OCI-LY3 (cell line): ENCODE measurements at regions not wholly inside any gene's neighbourhood (a gene's known extent, or its start where the extent isn't known, plus 50 kb on each side); places are given as distances from the start of the nearest gene placed in this dataset.

Source experiments
- EZH2phosphoT487 ChIP-seq: fragments of 200-600 bp; shearing (Covaris generic); IDR thresholded peaks from 2 replicates; pipeline ENCODE4 v1.6.1; 2018; ENCODE audit warnings: antibody characterized with exemption, mixed run types, low read depth
- TF ChIP-seq, protein P1 (sequence below): fragments of 200-600, 300-600 bp; sonication (generic); IDR thresholded peaks from 2 replicates; pipeline ENCODE4 v1.5.1; 2014; ENCODE audit warnings: antibody characterized with exemption, low read length, low read depth

DNA sequence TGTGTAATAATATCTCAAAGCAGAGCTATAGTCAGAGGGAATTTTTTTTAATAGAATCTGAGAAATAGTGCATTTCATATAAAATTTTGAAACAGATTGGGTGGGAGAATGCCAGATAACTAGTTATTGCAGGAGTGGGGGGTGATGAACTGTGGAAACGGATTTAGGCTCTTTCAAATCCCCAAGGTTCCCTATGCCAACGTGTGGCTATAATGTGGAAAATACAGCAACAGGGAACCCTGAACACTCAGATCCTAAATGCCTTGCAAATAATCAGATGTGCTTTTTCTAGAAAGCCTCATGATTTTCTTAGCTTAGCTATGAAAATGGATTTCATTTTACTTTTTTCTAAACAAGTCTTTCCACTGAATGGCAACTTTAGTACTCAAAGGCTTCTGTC is 180.5 kb upstream of the DMAC1 start:
- TF ChIP-seq, protein P1, sequence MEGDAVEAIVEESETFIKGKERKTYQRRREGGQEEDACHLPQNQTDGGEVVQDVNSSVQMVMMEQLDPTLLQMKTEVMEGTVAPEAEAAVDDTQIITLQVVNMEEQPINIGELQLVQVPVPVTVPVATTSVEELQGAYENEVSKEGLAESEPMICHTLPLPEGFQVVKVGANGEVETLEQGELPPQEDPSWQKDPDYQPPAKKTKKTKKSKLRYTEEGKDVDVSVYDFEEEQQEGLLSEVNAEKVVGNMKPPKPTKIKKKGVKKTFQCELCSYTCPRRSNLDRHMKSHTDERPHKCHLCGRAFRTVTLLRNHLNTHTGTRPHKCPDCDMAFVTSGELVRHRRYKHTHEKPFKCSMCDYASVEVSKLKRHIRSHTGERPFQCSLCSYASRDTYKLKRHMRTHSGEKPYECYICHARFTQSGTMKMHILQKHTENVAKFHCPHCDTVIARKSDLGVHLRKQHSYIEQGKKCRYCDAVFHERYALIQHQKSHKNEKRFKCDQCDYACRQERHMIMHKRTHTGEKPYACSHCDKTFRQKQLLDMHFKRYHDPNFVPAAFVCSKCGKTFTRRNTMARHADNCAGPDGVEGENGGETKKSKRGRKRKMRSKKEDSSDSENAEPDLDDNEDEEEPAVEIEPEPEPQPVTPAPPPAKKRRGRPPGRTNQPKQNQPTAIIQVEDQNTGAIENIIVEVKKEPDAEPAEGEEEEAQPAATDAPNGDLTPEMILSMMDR, result no peak
- TF ChIP-seq EZH2phosphoT487, result no peak
